Tibial artery (tissue), 4 donors: ENCODE measurements at regions not wholly inside any gene's neighbourhood (a gene's known extent, or its start where the extent isn't known, plus 50 kb on each side); places are given as distances from the start of the nearest gene placed in this dataset.

Source experiments
- DNase-seq, 2 donors: peaks; one replicate each; pipeline ENCODE4 v3.0.0-alpha.2; 2019
- H3K27ac ChIP-seq, 2 donors: fragments of 200-600 bp; sonication (generic) in 1 of 2; 1 replicate in 1 of 2; 2 replicates in 1 of 2; pipeline ENCODE4 v1.5.1; 2018 to 2019; ENCODE audit warnings: mild to moderate bottlenecking in 1 of 2
- H3K27me3 ChIP-seq, 2 donors: fragments of 200-600 bp; sonication (generic) in 1 of 2; one replicate each; pipeline versions ENCODE4 v1.5.1 to v1.6.0; 2016 to 2019
- H3K36me3 ChIP-seq, 3 donors: fragments of 200-600 bp; sonication (generic) in 2 of 3; one replicate each; pipeline ENCODE4 v1.5.1; 2016 to 2019; ENCODE audit warnings: mild to moderate bottlenecking in 2 of 3
- H3K4me1 ChIP-seq, 4 donors: fragments of 200-600 bp; sonication (generic) in 2 of 4; 1 replicate in 3 of 4; 2 replicates in 1 of 4; pipeline ENCODE4 v1.5.1; 2016 to 2019
- H3K4me3 ChIP-seq, 2 donors: fragments of 200-600 bp; sonication (generic) in 1 of 2; 1 replicate in 1 of 2; 2 replicates in 1 of 2; pipeline ENCODE4 v1.5.1; 2018 to 2019; ENCODE audit warnings: mild to moderate bottlenecking in 2 of 2
- H3K9me3 ChIP-seq, 3 donors: fragments of 200-600 bp; sonication (generic) in 1 of 3; one replicate each; pipeline ENCODE4 v1.5.1; 2016 to 2019
- CTCF ChIP-seq, 2 experiments: fragments of 200-600 bp in 1 of 2; fragments of 450-650 bp in 1 of 2; IDR thresholded peaks; one replicate each; pipeline ENCODE4 v1.5.1; 2017 to 2019; ENCODE audit warnings: antibody characterized with exemption in 2 of 2, mild to moderate bottlenecking in 1 of 2, moderate library complexity in 1 of 2
- intact Hi-C: fragments of 100-400 bp; cut with DNase I; formaldehyde crosslinking; loops from one replicate; pipeline ENCODE4 v1.15.0; 2023; ENCODE audit warnings: low total_unique reads

GRCh38 chr5:34510002-34510401 is 146.1 kb upstream of the RAI14 start:
- Histone ChIP-seq H3K4me1 (peaks cover 0 to 41% (median 21%) of the 10 kb centered on the region in 4 donors), H3K27me3 (no peaks in the 10 kb centered on the region), H3K9me3 (no peaks in the 10 kb centered on the region), H3K36me3 (no peaks in the 10 kb centered on the region), H3K27ac (peak overlapping the region in 1 of 2 donors; percentile 68), H3K4me3 (no peak overlapping the region)
- no peak for DNase-seq
- intact Hi-C loops = no loop called here
- TF ChIP-seq CTCF (IDR thresholded peaks at IDR 0.05) = no peak

- peaks cover 0 to 32% (median 20%) of the 10 kb centered on the region in 4 donors for H3K4me1 ChIP-seq
- no peak overlapping the region for H3K4me3 ChIP-seq
- H3K27ac ChIP-seq = peak overlapping the region; percentile 68 to 72
- TF ChIP-seq CTCF (IDR thresholded peaks at IDR 0.05) = no peak
- intact Hi-C loops = no loop called here
- H3K9me3 ChIP-seq = no peaks in the 10 kb centered on the region
- no peaks in the 10 kb centered on the region for H3K36me3 ChIP-seq
- no peak for DNase-seq
- H3K27me3 ChIP-seq = no peaks in the 10 kb centered on the region
These were observed 145.1 kb upstream of the RAI14 start for GRCh38 chr5:34511063-34511462.

- DNase-seq = no peak
- TF ChIP-seq CTCF (IDR thresholded peaks at IDR 0.05) = no peak
- intact Hi-C loops = no loop called here
- Histone ChIP-seq H3K27me3 (no peaks in the 10 kb centered on the region), H3K4me1 (peaks cover 0 to 33% (median 21%) of the 10 kb centered on the region in 4 donors), H3K27ac (peak overlapping the region; percentile 68 to 72), H3K36me3 (no peaks in the 10 kb centered on the region), H3K9me3 (no peaks in the 10 kb centered on the region), H3K4me3 (no peak overlapping the region)
These were observed 144.6 kb upstream of the RAI14 start for GRCh38 chr5:34511481-34511880.

GRCh38 chr5:34511915-34512314 is 144.2 kb upstream of the RAI14 start:
- Histone ChIP-seq H3K4me3 (no peak overlapping the region), H3K9me3 (no peaks in the 10 kb centered on the region), H3K27me3 (no peaks in the 10 kb centered on the region), H3K27ac (peak overlapping the region; percentile 68 to 72), H3K36me3 (no peaks in the 10 kb centered on the region), H3K4me1 (peaks cover 0 to 37% (median 23%) of the 10 kb centered on the region in 4 donors)
- peak; percentile 47 to 76 for DNase-seq
- TF ChIP-seq CTCF (IDR thresholded peaks at IDR 0.05) = no peak
- intact Hi-C loops = no loop called here

GRCh38 chr5:34516166-34516565 is 140.0 kb upstream of the RAI14 start:
- DNase-seq = no peak
- Histone ChIP-seq H3K4me3 (no peak overlapping the region), H3K36me3 (no peaks in the 10 kb centered on the region), H3K27me3 (no peaks in the 10 kb centered on the region), H3K9me3 (no peaks in the 10 kb centered on the region), H3K4me1 (peaks cover 0 to 50% (median 18%) of the 10 kb centered on the region in 4 donors), H3K27ac (peak overlapping the region in 1 of 2 donors; percentile 8)
- no peak for TF ChIP-seq CTCF (IDR thresholded peaks at IDR 0.05)
- intact Hi-C loops = no loop called here

- Histone ChIP-seq H3K36me3 (no peaks in the 10 kb centered on the region), H3K4me1 (peaks cover 0 to 45% (median 14%) of the 10 kb centered on the region in 4 donors), H3K27ac (peak overlapping the region; percentile 8 to 68), H3K4me3 (no peak overlapping the region), H3K27me3 (no peaks in the 10 kb centered on the region), H3K9me3 (no peaks in the 10 kb centered on the region)
- intact Hi-C loops = no loop called here
- no peak for TF ChIP-seq CTCF (IDR thresholded peaks at IDR 0.05)
- DNase-seq = no peak
These were observed 139.4 kb upstream of the RAI14 start for GRCh38 chr5:34516686-34517085.
